Amygdala (tissue), 56 donors: ENCODE measurements at regions not wholly inside any gene's neighbourhood (a gene's known extent, or its start where the extent isn't known, plus 50 kb on each side); places are given as distances from the start of the nearest gene placed in this dataset.
"Not testable (repeated sequence)": the region's sequence is repeated elsewhere in the genome, so short reads cannot be mapped to it uniquely, and the experiment has no call there.

Source experiments
- DNase-seq, 56 donors: peaks; one replicate each; lab custom pipeline; 2025; lab: John Stamatoyannopoulos, UW

- DNase-seq, result no peak
Measured at GRCh38 chr15:62903437-62903836, 139.1 kb upstream of the TPM1 start.

GRCh38 chr15:62904041-62904910, 138.3 kb upstream of the TPM1 start:
- no peak for DNase-seq

DNA sequence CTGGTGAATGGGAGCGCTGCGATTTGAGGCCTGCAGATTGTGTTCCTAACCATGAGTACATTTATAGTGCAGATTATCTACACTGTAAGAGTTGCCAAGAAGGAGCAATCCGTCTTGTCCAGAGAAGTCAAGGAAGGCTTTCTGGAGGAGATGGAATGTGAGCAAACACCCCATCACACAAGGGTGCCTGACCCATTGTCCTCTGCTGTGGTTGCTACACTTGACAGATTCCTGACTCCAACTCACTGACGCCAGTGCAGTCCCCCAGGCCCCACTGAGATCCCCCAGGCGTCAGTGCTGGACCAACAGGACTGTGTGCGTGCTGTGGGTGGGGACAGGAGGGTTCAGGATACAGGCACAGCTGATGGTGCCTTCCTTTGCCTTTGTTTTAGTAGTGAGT, 135.9 kb upstream of the TPM1 start:
- no peak for DNase-seq

- DNase-seq, result no peak
Measured at GRCh38 chr15:62907275-62907674, 135.3 kb upstream of the TPM1 start.

DNA sequence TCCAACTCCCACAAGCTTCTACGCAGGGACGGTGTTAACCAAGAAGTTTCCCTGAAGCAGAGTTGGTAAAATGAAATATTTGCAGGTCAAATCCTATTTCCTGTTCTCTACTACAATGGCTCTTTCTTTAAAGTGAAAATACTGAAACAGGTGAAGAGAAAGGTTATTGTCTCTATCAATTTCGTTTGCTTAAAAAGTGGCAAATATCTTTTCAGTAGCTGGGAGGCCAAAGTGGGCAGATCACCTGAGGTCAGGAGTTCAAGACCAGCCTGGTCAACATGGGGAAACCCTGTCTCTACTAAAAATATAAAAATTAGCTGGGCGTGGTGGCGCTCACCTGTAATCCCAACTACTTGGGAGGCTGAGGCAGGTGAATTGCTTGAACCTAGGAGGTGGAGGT, 134.2 kb upstream of the TPM1 start:
- not testable (repeated sequence) for DNase-seq

DNA sequence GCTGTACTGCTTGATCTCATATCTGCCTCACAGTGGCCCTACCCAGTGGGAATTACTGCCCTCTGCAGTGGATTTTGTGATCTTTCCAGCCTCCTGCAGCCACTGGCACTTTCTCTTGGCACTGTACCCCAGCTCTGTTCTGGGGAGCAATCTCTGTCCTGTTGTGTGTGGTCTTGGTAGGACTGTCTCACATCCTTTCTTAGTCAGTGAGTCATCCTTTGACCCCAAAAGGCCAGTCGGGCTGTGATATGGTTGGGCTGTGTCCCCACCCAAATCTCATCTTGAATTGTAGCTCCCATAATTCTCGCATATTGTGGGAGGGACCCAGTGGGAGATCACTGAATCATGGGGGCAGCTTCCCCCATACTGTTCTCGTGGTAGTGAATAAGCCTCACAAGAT, 133.3 kb upstream of the TPM1 start:
- DNase-seq, result no peak

DNA sequence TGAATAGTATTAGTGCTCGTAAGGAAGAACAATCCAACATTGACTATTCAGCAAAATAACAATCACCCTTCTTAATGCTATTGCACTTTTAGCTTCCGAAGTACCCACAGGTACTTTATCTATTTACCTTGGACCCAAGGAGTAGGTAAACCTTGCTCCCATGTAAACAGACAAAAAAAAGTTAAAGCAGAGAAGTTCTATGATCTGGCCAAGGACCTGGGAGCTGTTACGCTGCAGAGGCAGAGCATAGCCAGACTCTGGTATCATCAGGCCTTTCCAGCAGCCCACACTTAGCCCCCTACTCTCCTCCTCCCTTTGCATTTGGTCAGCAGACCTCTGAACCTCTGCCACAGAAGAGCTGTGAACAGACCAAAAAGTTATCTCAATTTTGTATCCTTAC, 130.3 kb upstream of the TPM1 start:
- no peak for DNase-seq

DNA sequence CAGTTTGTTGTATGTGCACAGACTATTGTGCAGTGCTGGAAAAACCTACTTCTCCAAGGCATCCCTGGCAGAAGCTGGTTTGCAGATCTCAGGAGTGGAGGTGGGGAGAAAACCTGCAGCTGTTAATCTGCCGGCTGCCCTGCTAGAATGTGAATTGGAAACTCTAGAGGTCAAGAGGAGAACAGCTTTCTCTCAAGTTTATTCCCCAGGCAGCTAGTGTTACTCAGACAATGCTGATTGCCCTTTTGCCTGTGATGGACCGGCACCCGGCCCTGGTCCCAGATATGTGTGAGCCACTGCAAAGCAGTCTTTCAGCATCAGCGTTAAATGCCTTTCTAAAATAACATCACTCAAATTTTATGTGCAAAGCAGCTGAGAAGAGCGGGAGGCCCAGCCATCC, 129.7 kb upstream of the TPM1 start:
- DNase-seq, result peak in 1 of 56 donors; percentile 1

GRCh38 chr15:62913246-62913645, 129.3 kb upstream of the TPM1 start:
- no peak for DNase-seq

DNA sequence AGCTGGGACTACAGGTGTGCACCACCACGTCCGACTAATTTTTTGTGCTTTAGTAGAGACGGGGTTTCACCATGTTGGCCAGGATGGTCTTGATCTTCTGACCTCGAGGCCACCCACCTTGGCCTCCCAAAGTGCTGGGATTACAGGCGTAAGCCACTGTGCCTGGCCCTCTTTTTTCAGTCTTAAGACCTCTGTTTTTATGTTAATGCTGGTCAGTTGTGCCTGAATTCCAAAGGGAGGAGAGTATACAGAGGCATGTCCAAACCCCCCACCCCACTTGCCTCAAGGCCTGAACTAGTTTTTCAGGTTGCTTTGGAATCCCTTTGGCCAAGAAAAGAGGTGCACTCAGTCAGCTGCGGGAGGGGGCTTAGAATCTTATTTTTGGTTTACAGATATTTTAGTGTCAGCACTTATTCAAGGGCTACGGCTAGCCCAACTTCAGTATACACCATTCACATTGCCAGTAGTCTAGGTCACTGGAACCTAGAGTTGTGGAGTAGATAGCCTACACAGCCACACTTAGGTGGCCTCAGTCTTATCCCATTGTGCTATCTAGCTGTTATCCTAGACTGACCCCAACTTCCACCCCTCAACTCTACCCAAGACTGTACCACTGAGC, 128.0 kb upstream of the TPM1 start:
- no peak for DNase-seq

DNA sequence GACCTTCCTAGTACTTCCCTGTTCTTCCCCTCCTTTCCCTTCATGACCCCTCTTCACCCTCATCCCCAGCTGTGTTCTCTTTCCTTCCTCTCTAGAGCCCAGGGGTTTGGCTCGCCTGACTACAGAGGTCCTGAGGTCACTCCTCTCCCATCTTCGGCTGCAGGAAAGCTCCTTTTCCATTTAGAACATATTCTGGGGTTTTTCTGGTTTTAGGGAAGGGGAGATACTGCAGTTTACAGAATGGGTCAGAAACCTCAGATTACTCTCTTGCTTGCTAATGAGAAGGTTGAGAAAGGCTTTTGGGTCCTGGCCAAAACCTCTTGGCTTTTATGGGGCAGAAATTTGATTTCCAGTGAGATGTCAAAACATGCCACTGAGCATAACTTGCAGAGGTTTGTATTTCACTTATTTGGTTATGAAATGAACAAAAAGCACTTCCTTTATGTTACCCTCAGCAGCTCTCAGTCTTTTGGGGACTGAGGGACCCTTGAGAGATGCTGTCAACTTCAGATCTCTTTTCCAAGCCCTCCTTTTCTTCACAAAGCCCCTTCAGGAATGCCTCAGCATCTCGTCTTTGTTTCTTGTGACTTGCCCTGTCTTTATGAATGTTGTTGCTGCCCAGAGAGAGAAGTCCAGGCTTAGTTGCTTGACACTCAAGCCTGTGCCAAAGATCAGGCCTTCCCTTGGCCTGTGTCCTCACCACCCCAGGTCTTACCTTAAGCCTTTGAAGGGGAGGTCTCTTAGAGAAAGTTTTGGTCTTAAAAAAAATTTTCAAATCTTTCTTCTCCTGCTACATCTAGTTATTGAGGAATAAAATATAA, 121.7 kb upstream of the TPM1 start:
- no peak for DNase-seq

- no peak for DNase-seq
Measured at GRCh38 chr15:62922514-62922913, 120.0 kb upstream of the TPM1 start.

DNA sequence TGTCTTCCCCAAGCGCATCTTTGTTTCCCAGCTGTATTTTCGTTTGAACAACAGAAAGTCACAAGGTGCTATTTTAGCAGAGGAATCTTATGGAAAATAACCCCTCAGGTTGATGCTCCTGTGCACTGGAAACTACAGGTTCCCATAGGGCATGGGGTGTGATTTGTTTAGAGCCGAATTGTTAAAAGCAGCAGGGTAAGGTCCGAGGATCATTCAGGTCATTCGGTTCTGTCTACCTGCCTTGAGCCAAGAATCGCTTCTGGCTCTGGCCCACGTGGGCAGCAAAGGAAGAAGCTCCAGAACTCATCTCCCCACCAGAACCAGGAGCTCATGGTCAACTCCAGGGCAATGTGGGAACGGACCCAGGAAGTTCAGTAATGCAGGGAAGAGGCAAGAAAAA, 116.7 kb upstream of the TPM1 start:
- DNase-seq, result no peak

GRCh38 chr15:62927196-62927595, 115.4 kb upstream of the TPM1 start:
- no peak for DNase-seq

DNA sequence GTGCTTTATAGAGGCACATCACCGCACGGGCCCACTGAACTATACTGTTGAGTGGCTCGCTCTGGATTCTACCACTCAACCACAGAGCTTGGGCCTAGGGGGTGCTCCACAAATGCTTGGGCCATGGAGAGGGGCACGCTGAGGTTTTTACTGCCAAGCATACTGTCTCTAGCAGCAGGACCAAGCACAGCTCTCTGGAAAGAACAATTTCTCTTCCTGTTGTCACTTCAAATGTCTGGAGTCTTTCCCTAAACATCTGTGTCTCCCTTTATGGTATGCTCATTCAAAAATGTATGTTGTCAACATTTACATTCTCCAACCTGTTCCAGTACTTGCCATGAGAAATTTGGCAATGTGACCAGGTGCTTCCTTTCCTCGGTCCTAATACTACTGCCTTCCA, 114.7 kb upstream of the TPM1 start:
- no peak for DNase-seq

DNA sequence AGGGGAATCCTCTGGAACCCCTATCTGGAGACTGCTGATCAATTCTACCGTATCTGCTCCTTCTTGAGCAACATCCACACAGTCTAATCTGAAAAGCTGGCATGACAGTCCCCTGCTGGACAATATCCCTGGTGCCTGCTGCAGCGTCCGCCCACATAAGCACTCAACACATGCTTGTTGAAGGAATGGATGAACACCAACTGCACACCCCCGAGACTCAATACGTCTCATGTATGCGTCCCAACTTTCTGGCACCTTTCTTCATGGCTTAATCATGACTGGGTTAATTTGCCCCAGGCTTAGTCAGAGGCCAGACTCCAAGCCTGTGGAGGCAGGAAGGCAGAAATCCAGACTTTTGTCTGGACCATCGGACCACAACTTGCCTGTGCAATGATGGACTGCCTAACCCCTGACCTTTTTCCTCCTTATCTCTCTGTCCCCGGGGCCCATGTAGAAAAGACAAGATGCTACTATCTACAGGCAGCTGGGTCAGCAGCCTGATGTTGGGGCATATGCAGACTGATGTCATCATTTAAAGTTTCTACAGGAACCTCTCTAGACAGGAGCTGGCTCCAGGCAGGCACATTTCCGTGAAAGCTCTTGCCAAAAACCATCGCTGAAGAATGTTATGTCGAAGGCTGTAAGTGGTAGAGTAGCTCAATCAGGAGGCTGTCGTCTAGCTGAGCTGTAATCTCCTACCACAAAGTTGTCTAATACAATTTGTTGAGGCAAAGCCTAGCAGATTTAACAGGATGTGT, 114.1 kb upstream of the TPM1 start:
- peak in 1 of 56 donors; percentile 4 for DNase-seq

GRCh38 chr15:62929000-62929357, 113.6 kb upstream of the TPM1 start:
- no peak for DNase-seq

GRCh38 chr15:62931650-62932049, 110.9 kb upstream of the TPM1 start:
- no peak for DNase-seq

GRCh38 chr15:62932436-62932835, 110.1 kb upstream of the TPM1 start:
- no peak for DNase-seq

DNA sequence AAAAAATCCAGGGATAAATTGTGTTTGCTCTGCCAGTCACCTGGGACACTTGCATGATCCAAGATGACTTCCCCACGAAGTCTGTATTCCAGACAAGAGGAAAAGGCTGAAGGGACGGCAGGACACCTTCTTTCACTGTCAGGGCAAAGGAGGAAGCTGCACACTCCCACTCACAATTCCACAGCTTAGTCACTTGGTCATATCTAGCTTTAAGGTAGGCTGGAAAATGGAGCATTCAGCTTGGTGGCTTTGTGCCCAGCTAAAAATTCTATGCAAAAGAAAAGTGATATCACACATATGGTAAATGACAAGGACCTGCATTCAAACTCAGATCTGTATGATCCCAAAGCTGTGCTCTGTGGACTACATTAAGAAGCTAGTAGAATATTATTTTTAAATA, 109.2 kb upstream of the TPM1 start:
- peak in 1 of 56 donors; percentile 8 for DNase-seq
